Neural progenitor cell (in vitro differentiated cells): ENCODE measurements at regions not wholly inside any gene's neighbourhood (a gene's known extent, or its start where the extent isn't known, plus 50 kb on each side); places are given as distances from the start of the nearest gene placed in this dataset.

Source experiments
- DNase-seq: peaks from one replicate; pipeline ENCODE4 v3.0.0-alpha.2; 2016; ENCODE audit warnings: low spot score
- H2AFZ ChIP-seq: fragments of 200-600 bp; sonication (generic); replicated peaks from 2 replicates; pipeline ENCODE4 v1.6.1; 2016; ENCODE audit warnings: antibody characterized with exemption
- H3F3A ChIP-seq: fragments of 200-600 bp; sonication (generic); 2 replicates; pipeline ENCODE4 v1.6.1; 2016; ENCODE audit warnings: antibody characterized with exemption, low read depth
- H3K27ac ChIP-seq: fragments of 200-600 bp; sonication (generic); 2 replicates; pipeline ENCODE4 v1.5.1; 2016; ENCODE audit warnings: mild to moderate bottlenecking
- H3K27me3 ChIP-seq: fragments of 200-600 bp; sonication (generic); 2 replicates; pipeline ENCODE4 v1.6.1; 2016; ENCODE audit warnings: mild to moderate bottlenecking, moderate library complexity
- H3K36me3 ChIP-seq: fragments of 200-600 bp; sonication (generic); 2 replicates; pipeline ENCODE4 v1.5.1; 2016
- H3K4me1 ChIP-seq: fragments of 200-600 bp; sonication (generic); 2 replicates; pipeline ENCODE4 v1.6.1; 2016; ENCODE audit warnings: mixed run types
- H3K4me2 ChIP-seq: fragments of 200-600 bp; sonication (generic); 2 replicates; pipeline ENCODE4 v1.6.1; 2016
- H3K4me3 ChIP-seq: fragments of 200-600 bp; sonication (generic); 2 replicates; pipeline ENCODE4 v1.5.1; 2016
- H3K79me2 ChIP-seq: fragments of 200-600 bp; sonication (generic); 2 replicates; pipeline ENCODE4 v1.6.1; 2016; ENCODE audit warnings: low read depth
- H3K9ac ChIP-seq: fragments of 200-600 bp; sonication (generic); 2 replicates; pipeline ENCODE4 v1.6.1; 2016
- H3K9me3 ChIP-seq: fragments of 200-600 bp; sonication (generic); 2 replicates; pipeline ENCODE4 v1.5.1; 2016; ENCODE audit warnings: low read depth
- H4K20me1 ChIP-seq: fragments of 200-600 bp; sonication (generic); 2 replicates; pipeline ENCODE4 v1.6.1; 2016; ENCODE audit warnings: low read depth
- H3K27ac Mint-ChIP-seq: 3 replicates; pipeline ENCODE4 v1.8.0; 2021; ENCODE audit warnings: mixed read lengths
- H3K27me3 Mint-ChIP-seq: 2 replicates; pipeline ENCODE4 v1.8.0; 2022; ENCODE audit warnings: low read depth, mild to moderate bottlenecking, inconsistent platforms, moderate library complexity, mixed read lengths; ENCODE audit not compliant: insufficient read depth
- H3K36me3 Mint-ChIP-seq: 3 replicates; pipeline ENCODE4 v1.8.0; 2021; ENCODE audit warnings: mixed read lengths
- H3K4me1 Mint-ChIP-seq: 3 replicates; pipeline ENCODE4 v1.8.0; 2021; ENCODE audit warnings: mixed read lengths
- H3K4me3 Mint-ChIP-seq: 3 replicates; pipeline ENCODE4 v1.8.0; 2021; ENCODE audit warnings: mild to moderate bottlenecking, moderate library complexity, mixed read lengths
- H3K9me3 Mint-ChIP-seq: 3 replicates; pipeline ENCODE4 v1.8.0; 2020; ENCODE audit warnings: mixed read lengths
- EZH2 ChIP-seq: fragments of 200-600 bp; sonication (generic); IDR thresholded peaks from 2 replicates; pipeline ENCODE4 v1.6.1; 2017; ENCODE audit warnings: antibody characterized with exemption, mild to moderate bottlenecking, moderate library complexity
- EZH2phosphoT487 ChIP-seq: fragments of 200-600 bp; sonication (generic); IDR thresholded peaks from 2 replicates; pipeline ENCODE4 v1.6.1; 2017; ENCODE audit warnings: antibody characterized with exemption
- TF ChIP-seq, protein P1 (sequence below): fragments of 200-600 bp; sonication (generic); IDR thresholded peaks from 2 replicates; pipeline ENCODE4 v1.5.1; 2017; ENCODE audit warnings: antibody characterized with exemption, mild to moderate bottlenecking

- no peak overlapping the region for H3K27ac ChIP-seq
These were observed 83.7 kb upstream of the RALY start for GRCh38 chr20:33910056-33910455.

GRCh38 chr20:33910529-33911327 is 83.0 kb upstream of the RALY start:
- peak overlapping the region; percentile 32 for H3K4me2 ChIP-seq
- no peaks in the 10 kb centered on the region for H3K9me3 ChIP-seq
- Mint-ChIP-seq H3K27me3 (peaks cover 8% of the 10 kb centered on the region), H3K27ac (peak overlapping the region; percentile 10), H3K4me1 (peaks cover 51% of the 10 kb centered on the region), H3K36me3 (no peaks in the 10 kb centered on the region), H3K9me3 (peaks cover 3% of the 10 kb centered on the region), H3K4me3 (no peak overlapping the region)
- no peak overlapping the region for H2AFZ ChIP-seq
- H3K27me3 ChIP-seq, result no peaks in the 10 kb centered on the region
- DNase-seq, result peak; percentile 30
- H3K36me3 ChIP-seq, result no peaks in the 10 kb centered on the region
- TF ChIP-seq EZH2phosphoT487 (no peak), EZH2 (no peak)
- TF ChIP-seq, protein P1, sequence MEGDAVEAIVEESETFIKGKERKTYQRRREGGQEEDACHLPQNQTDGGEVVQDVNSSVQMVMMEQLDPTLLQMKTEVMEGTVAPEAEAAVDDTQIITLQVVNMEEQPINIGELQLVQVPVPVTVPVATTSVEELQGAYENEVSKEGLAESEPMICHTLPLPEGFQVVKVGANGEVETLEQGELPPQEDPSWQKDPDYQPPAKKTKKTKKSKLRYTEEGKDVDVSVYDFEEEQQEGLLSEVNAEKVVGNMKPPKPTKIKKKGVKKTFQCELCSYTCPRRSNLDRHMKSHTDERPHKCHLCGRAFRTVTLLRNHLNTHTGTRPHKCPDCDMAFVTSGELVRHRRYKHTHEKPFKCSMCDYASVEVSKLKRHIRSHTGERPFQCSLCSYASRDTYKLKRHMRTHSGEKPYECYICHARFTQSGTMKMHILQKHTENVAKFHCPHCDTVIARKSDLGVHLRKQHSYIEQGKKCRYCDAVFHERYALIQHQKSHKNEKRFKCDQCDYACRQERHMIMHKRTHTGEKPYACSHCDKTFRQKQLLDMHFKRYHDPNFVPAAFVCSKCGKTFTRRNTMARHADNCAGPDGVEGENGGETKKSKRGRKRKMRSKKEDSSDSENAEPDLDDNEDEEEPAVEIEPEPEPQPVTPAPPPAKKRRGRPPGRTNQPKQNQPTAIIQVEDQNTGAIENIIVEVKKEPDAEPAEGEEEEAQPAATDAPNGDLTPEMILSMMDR, result no peak
- peaks cover 24% of the 10 kb centered on the region for H3K4me1 ChIP-seq
- H3K9ac ChIP-seq, result no peak overlapping the region
- no peaks in the 10 kb centered on the region for H3K79me2 ChIP-seq
- H4K20me1 ChIP-seq, result no peaks in the 10 kb centered on the region
- H3F3A ChIP-seq, result peaks cover 6% of the 10 kb centered on the region
- peak overlapping the region; percentile 30 for H3K27ac ChIP-seq
- no peak overlapping the region for H3K4me3 ChIP-seq

More at GRCh38 chr20:33910056-33910455, 83.7 kb upstream of the RALY start:
- no peak for DNase-seq
- Histone ChIP-seq H3K27me3 (no peaks in the 10 kb centered on the region), H2AFZ (no peak overlapping the region), H3K4me1 (peaks cover 24% of the 10 kb centered on the region), H3K9me3 (no peaks in the 10 kb centered on the region), H3K4me3 (no peak overlapping the region), H3F3A (peaks cover 6% of the 10 kb centered on the region), H3K79me2 (no peaks in the 10 kb centered on the region), H3K4me2 (no peak overlapping the region), H3K9ac (no peak overlapping the region), H3K36me3 (no peaks in the 10 kb centered on the region), H4K20me1 (no peaks in the 10 kb centered on the region)
- Mint-ChIP-seq H3K4me1 (peaks cover 45% of the 10 kb centered on the region), H3K27ac (no peak overlapping the region), H3K4me3 (no peak overlapping the region), H3K9me3 (peaks cover 3% of the 10 kb centered on the region), H3K27me3 (peaks cover 2% of the 10 kb centered on the region), H3K36me3 (no peaks in the 10 kb centered on the region)
- TF ChIP-seq EZH2phosphoT487 (no peak), EZH2 (no peak)

DNA sequence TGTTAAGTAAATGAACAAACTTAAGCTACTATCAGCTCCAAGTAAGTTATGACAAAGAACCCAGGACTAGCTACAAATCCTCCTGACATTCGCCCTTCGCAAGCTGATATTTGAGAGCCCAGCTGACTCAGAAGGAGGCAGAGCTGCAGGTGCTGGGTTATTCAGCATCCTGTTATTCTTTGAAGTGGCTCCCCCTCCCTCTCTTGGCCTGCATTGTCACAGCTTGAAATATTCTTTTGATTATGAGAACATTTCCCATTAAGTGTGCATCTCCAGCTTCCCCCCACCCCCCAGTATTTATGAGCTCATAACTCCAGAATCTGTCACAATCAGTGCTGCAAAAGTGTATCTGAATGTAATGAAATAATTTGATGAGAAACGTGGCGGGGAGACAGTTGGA is 78.8 kb upstream of the RALY start:
- no peaks in the 10 kb centered on the region for H3K9me3 ChIP-seq
- H2AFZ ChIP-seq, result no peak overlapping the region
- Mint-ChIP-seq H3K27ac (no peak overlapping the region), H3K4me1 (peaks cover 44% of the 10 kb centered on the region), H3K27me3 (peaks cover 8% of the 10 kb centered on the region), H3K36me3 (no peaks in the 10 kb centered on the region), H3K4me3 (no peak overlapping the region), H3K9me3 (no peaks in the 10 kb centered on the region)
- TF ChIP-seq EZH2, result no peak
- TF ChIP-seq, protein P1, result no peak
- TF ChIP-seq EZH2phosphoT487, result no peak
- H3K4me1 ChIP-seq, result peaks cover 18% of the 10 kb centered on the region
- H3K27me3 ChIP-seq, result no peaks in the 10 kb centered on the region
- no peak overlapping the region for H3K4me2 ChIP-seq
- no peaks in the 10 kb centered on the region for H4K20me1 ChIP-seq
- no peak overlapping the region for H3K9ac ChIP-seq
- no peaks in the 10 kb centered on the region for H3K79me2 ChIP-seq
- no peak overlapping the region for H3K4me3 ChIP-seq
- H3K36me3 ChIP-seq, result no peaks in the 10 kb centered on the region
- DNase-seq, result no peak
- peaks cover 6% of the 10 kb centered on the region for H3F3A ChIP-seq
- no peak overlapping the region for H3K27ac ChIP-seq

- no peak overlapping the region for H3K4me3 ChIP-seq
- no peak overlapping the region for H3K4me3 Mint-ChIP-seq
- peaks cover 36% of the 10 kb centered on the region for H3K4me1 Mint-ChIP-seq
- DNase-seq, result peak; percentile 33
- H3K27me3 ChIP-seq, result no peaks in the 10 kb centered on the region
- H3F3A ChIP-seq, result peaks cover 1% of the 10 kb centered on the region
- H3K27ac ChIP-seq, result no peak overlapping the region
- no peaks in the 10 kb centered on the region for H3K9me3 Mint-ChIP-seq
- H3K9ac ChIP-seq, result no peak overlapping the region
- H3K36me3 Mint-ChIP-seq, result no peaks in the 10 kb centered on the region
- peaks cover 8% of the 10 kb centered on the region for H3K27me3 Mint-ChIP-seq
- H3K9me3 ChIP-seq, result no peaks in the 10 kb centered on the region
- no peaks in the 10 kb centered on the region for H4K20me1 ChIP-seq
- H3K27ac Mint-ChIP-seq, result no peak overlapping the region
- H2AFZ ChIP-seq, result no peak overlapping the region
- no peak overlapping the region for H3K4me2 ChIP-seq
- H3K79me2 ChIP-seq, result no peaks in the 10 kb centered on the region
- peaks cover 9% of the 10 kb centered on the region for H3K4me1 ChIP-seq
- no peaks in the 10 kb centered on the region for H3K36me3 ChIP-seq
- TF ChIP-seq, protein P1, result peak; percentile 61
- TF ChIP-seq EZH2phosphoT487, result no peak
- no peak for TF ChIP-seq EZH2
These were observed 77.9 kb upstream of the RALY start for GRCh38 chr20:33915726-33916331.
